ENCODE measurements at regions not wholly inside any gene's neighbourhood (a gene's known extent, or its start where the extent isn't known, plus 50 kb on each side); places are given as distances from the start of the nearest gene placed in this dataset.
"Not testable (repeated sequence)": the region's sequence is repeated elsewhere in the genome, so short reads cannot be mapped to it uniquely, and the experiment has no call there.

DNA sequence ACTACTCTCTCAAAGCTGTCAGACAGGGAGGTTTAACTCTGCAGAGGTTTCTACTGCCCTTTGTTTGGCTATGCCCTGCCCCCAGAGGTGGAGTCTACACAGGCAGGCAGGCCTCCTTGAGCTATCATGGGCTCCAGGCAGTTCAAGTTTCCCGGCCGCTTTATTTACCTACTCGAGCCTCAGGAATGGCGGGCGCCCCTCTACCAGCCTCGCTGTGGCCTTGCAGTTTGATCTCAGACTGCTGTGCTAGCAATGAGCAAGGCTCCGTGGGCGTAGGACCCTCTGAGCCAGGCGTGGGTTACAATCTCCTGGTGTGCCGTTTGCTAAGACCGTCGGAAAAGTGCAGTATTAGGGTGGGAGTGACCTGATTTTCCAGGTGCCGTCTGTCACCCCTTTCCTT is 124.3 kb downstream of the PTCHD1 start:
- not testable (repeated sequence) for FAIRE-seq

DNA sequence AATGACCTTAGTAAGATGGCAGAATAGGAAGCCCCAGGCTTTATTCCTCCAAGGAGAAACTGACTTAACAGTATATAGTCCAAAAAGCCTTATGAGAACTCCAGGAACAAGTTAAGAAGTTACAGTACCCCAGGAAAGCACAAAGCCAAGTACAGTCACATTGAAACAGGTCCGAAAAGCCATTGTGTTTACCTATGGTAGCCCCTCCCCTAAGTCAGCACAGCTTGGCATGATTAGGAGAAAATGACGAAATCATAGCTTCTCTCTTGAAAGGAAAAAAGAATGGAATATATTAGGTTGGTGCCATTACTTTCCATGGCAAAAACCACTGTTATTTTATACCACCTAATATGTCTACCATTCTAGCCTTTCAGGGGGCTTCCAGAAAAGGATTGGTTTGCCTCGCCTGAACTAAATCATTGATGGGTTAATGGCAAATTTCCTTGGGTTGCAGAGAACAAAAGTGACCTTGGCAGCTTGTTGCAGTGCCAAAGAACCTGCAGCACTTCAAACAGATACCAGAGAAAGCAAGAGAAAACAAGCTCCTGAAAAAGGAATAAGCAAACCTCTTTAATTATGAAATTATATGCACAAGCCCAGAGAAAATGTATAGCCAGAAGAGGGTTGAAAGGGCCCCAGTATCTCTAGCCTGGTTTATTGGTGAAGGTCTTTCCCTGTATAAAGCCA is 130.6 kb downstream of the PTCHD1 start:
- FAIRE-seq = no peak

DNA sequence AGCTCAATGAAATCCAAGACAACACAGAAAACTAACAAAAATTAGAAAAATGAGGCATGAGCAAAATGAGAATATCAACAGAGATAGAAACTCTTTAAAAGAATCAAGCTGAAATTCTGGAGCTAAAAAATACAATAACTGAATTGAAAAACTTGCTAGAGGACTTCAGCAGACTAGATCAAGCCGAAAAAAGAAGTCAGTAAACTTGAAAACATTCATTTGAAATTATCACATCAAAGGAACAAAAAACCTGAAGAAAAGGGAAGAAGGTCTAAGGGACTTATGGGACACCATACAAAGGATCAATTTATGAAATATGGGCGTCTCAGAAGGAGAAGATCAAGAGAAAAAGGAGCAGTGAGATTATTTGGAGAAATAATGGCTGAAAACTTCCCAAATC is 131.3 kb downstream of the PTCHD1 start:
- no peak for FAIRE-seq

DNA sequence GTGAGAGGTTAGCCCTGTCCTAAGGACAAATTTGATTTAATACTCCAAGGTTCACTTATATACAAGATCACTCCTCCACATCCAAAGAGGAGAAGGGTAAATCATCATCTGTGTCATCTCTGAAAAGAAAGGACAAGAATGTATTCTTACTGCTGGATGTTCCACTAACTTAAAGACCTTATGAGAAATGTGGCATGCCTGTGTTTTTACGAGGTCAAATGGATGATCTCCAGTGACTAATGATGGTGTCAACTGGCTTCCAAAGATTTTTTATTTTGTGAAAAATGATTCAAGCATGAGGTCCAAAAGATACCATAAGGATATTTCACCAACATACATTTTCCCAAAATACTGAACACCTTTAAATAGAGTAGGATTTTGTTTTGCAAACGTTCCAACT is 143.4 kb downstream of the PTCHD1 start:
- FAIRE-seq = no peak

DNA sequence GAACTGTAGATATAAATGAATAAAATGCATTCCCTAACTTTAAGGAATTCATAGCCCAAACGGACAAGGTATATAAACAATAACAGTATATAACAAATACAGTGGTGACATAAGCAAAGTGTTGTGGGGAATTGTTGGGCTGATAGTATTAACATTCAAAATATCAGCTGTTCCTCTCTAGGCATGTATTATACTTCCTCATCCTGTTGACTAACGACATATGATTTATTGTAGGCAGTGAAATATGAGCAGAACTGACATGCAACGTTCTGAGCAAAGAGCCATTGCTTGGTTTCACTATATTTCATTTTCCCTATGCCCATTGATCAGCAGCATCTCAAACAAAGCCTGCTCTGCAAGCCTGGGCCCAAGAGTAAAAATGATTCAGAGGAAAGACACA is 143.9 kb downstream of the PTCHD1 start:
- no peak for FAIRE-seq

DNA sequence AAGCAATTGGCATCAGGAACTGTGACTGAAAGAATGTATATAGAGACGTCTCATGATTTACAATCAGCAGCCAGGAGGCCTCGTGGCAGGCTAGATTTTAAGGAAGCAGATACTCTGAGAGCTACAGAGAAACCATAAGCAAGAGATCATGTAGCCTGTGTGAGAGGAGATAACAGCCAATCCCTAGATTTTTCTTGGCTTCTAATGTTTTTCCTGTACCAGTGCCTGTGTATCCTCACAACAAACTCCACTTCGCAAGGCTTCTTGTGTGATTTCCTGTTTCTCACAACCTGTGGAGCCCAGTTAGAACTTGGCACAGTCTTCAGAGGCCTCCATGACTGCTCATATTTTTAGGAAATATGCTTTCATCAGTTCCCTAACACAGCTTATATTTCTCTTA is 147.9 kb downstream of the PTCHD1 start:
- FAIRE-seq = no peak

DNA sequence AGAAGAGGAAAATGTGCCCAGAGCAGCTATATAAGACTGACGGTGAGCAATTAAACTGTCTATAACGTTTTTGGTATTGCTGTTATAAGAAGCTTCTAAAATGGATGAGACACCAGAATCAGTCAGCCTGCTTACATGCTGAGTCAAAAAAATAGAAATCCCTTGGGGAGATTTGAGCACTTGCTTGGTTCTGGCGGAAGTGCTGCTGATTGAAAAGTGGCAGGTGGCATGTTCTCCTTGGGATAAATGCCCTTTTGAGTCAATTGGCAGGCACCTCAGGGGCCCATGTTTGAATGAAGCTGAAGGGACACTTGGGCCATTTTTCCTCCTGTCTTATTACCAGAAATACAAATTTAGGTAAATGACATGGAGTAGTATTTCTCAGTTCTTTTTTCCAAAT is 148.7 kb downstream of the PTCHD1 start:
- FAIRE-seq = no peak

DNA sequence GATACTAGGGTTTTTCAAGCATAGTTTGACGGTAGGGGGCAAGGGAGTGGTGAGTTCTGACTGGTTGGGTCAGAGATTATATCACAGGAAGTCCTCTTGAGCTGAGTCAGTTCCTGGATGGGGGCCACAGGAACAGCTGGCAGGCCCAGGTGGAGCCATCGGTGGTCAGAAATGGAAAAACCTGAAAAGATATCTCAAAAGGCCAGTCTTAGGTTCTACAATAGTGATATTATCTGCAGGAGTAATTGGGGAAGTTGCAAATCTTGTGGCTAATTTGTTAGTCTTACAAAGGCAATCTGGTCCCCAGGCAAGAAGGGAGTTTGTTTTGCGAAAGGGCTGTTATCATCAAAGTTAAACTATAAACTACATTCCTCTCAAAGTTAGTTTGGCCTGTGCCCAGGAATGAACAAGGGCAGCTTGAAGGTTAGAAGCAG is 159.3 kb downstream of the PTCHD1 start:
- no peak for FAIRE-seq

DNA sequence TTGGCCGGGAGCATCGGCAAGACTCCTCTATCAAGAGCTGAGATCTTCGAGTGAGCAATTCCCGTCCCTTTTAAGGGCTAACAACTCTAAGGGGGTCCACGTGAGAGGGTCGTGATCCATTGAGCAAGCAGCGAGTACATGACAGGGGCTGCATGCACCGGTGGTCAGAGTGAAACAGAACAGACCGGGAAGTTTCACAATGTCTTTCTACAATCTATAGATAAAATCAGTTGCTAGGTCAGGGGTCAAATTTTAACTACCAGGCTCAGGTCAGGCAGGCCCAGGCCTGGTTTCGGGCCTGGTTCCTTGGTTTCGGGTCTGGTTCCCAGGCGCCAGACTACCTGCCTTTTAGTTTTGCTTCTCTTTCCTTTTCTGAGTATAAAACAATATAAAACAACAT is 160.1 kb downstream of the PTCHD1 start:
- FAIRE-seq = no peak

DNA sequence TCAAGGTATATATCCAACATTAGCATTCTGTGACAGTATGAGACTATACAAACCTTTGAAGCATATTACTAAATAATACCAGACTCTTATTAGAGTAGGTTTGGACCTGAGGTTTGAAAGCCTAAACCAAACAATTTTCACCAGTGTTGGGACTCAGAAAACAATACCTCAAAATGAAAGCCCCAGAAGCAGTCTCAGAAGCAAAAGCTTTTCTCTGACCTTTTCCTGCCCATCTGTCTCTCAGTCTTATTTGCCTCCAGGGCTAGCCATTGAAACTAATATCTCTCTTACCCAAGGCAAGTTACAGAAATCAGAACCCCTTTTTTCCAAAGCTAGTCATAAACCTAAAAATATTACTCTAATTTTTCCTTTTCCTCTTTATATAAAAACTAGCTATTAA is 163.3 kb downstream of the PTCHD1 start:
- no peak for FAIRE-seq

DNA sequence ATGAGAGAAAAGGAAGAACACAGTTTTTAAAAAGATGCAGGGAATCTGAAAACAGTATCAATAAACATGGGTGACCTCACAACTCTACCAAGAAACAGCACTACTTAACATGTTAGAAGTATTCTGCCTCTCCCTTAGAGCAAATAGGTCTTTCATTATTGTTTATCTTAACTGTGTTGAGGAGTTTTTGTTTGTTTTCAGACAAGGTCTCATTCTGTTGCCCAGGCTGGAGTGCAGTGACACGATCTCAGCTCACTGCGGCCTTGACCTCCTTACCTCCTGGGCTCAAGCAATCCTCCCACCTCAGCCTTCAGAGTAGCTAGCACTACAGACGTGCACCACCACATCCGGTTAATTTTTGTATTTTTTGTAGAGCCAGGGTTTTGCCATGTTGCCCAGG is 165.3 kb upstream of the PRDX4 start:
- no peak for FAIRE-seq

DNA sequence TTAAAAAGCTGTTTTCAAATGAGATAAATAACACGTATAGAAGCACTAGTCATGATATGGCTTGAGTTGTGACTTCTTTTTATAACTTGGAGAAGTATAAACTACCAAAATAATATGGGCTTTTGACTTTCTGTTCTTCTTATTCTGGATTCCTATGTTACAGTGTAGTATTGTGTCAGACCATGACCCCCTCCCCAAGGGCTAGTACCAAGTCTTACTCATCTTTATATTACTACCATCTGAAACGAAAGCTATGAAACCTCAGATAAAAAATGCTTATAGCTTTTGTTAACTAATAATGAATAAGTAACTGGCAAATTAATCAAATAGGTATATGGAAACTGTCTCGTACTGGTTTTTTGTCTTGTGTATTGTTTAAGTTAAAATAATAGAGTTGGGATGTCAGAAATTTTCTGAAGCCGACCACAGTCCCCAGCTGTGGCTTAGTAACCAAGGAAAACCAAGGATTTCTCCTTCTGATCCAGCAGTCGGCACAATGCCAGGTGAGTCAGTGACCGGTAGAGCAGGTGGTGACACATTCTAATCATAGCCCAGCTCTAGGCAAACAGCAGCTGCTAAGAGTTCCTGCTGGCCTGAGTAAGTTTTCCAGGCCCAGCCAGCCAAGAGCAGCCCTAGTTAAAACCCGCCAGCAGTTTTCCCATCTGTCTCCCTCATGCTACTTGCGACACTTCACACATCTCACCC is 163.3 kb upstream of the PRDX4 start:
- no peak for FAIRE-seq

DNA sequence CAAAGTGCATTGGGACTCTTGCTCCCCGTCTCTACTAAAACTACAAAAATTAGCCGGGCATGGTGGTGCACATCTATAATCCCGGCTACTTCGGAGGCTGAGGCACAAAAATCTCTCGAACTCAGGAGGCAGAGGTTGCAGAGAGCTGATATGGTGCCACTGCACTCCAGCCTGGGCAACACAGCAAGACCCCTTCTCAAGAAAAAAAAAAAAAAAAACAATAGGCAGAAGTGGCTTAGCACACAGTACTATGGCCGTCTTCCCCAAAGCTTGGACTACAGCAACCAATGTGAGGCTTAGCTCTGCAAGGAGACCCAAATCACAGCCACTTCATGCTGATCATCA is 162.8 kb upstream of the PRDX4 start:
- FAIRE-seq = no peak

DNA sequence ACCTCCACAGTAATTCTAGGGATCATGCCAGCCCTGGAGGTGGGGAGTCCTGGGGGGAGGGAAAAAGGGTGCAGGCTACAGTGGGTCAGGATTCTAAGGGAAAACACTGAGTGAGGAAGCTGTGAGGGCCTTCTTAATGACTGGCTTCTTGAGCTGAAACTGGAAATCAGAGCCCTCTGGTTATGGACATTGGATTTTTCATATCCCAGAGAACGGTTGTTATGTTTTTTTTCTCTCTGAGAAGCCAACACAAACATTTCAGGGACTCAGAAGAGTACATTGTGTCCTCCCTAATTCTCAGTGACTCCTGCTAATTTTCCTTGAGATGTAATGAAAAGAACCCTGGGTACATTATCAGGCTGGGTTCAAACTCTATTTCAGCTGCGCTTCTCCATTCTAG is 162.4 kb upstream of the PRDX4 start:
- no peak for FAIRE-seq

DNA sequence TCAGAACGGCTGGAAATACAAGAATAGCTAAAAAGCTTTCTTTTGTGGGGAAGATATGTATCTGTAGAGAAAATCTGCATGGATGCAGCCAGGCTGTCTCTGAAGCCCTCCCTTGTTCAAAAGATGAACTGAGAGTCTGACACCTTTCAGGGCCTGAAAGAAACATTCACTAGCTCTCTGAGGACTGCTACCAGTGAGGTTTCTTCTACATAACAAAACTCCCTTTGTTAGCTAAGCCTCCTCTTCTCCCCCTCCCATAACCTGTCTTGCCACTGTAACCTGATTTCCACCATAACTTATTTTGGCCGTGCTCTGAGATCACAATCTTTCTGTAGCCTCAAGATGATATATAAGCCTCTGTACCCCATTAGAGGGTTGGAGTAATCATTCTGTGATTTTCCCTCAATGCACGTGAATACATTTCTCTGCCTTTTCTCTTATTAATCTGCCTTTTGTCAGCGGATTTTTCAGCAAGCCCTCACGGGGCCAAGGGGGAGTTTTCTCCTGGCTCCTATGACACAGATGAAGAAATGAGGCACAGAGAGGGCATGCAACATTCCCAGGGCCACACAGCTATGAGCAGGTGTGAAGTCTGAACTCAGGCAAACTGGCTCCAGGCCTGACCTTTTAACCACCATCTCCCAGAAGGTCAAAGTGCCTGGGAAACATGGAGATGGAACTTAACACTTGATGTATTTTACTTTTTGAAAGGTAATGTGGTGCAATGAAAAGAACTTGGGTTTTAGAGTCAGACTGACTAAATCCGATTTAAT is 161.6 kb upstream of the PRDX4 start:
- FAIRE-seq = no peak

DNA sequence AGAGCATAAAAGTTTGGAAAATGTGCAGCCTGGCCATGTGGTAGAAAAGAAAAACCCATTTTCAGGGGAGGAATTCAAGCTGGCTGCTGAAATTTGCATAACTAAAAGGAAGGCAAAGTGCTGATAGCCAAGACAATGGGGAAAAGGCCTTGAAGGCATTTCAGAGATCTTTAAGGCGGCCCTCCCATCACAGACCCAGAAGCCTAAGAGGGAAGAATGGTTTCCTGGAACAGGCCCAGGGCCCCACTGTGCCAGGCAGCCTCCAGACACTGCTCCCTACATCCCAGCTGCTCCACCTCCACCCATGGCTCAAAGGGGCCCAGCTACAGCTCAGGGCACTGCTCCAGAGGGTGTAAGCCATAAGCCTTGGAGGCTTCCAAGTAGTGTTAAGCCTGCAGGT is 158.0 kb upstream of the PRDX4 start:
- FAIRE-seq = no peak

DNA sequence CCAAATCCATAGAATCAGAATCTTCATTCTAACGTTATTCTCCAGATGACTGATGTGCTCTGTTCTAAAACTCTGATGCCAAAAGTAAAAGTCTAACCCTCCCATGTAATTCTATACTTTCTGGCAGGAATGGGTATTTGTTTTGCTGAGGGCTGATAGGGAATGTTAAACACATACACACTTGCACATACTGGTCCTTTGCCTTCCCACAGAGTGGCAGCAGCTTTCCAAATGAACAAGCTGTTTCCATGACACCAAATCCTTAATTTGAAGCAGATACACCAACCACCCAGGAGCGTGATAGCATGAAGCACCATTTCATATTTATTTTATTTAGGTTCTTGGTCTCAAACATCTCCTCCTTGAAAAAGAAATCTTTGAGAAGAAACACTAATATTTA is 155.5 kb upstream of the PRDX4 start:
- FAIRE-seq = no peak

DNA sequence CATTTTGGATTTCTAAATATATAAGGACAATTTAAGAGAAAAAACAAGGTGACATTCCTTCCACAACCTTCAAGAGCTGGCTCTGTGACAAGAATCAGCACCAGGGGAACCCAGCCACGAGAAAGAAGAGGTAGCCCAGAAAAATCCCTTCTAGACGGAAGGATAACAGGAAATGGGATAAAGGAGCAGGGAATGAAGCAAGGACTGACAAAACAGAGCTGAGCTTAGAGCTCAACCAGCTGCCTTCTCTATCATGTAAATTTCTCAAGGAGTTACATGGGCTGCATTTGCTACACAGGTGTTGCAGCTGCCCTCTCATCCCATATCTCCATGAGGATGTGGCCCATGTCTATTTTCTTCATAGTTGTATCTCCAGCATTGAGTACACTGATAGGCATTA is 154.2 kb upstream of the PRDX4 start:
- FAIRE-seq = no peak

DNA sequence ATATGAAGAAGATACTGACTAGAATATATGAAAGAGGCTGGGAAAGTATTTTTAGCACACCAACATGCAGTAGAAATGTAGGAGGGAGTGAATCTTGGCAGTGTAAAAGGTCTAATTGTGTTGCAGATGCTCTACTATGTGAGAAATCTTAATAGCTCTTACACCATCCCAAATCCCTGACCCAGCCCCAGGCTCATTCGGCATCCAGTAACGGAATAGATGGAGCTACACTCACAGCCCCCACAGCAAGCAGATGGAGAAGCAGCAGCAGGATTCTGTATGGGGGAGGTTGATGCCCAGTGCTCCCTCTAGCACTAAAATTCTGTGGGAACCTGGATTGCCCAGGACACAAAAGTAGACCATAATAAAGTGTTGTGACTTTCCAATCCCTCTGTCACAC is 153.2 kb upstream of the PRDX4 start:
- FAIRE-seq = no peak

DNA sequence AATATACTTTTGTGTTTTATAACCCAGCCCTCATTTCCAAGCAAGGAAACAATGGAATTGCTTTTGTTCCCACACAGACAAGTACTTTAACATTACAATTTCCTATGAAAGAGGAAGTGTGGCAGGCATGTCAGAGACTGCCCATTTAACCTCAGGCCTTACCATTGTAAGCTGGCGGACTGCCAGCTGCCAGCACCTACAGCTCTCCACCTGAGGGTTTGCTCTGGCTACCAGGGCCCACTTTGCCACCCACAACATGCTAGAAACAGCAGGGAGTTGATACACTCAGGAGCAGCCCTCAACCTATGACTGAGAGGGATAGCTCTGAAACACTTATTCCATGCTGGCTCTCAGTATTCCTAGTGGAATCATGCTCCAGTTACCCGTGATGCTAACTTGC is 152.3 kb upstream of the PRDX4 start:
- FAIRE-seq = no peak

DNA sequence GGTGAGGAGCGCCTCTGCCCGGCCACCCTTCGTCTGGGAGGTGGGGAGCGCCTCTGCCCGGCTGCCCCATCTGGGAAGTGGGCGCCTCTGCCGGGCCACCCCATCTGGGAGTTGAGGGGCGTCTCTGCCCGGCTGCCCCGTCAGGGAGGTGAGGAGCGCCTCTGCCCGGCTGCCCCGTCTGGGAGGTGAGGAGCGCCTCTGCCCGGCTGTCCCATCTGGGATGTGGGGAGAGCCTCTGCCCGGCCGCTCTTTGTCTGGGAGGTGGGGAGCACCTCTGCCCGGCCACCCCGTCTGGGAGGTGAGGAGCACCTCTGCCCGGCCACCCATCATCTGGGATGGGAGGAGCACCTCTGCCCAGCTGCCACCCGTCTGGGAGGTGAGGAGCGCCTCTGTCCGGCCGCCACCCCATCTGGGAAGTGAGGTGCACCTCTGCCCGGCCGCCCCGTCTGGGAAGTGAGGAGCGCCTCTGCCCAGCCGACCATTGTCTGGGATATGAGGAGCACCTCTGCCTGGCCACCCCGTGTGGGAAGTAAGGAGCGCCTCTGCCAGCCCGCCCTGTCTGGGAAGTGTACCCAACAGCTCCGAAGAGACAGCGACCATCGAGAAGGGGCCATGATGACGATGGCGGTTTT is 144.2 kb upstream of the PRDX4 start:
- not testable (repeated sequence) for FAIRE-seq

DNA sequence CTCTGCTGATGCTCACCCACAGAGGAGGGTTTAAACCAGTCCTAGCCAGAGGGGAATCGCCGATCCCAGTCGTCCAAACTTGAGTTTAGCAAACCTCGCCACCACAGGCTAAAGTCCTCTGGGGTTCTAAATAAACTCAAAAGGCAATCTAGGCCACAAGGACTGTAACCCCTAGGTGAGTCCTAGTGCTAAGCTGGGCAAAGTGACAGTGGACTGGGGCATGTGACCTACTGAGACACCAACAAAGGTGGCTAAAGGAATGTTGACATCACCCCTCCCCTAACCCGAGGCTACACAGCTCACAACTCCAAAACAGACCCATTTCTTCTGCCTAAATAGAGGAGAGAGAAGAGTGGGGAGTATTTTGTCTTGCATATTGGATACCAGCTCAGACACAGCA is 142.8 kb upstream of the PRDX4 start:
- no peak for FAIRE-seq

DNA sequence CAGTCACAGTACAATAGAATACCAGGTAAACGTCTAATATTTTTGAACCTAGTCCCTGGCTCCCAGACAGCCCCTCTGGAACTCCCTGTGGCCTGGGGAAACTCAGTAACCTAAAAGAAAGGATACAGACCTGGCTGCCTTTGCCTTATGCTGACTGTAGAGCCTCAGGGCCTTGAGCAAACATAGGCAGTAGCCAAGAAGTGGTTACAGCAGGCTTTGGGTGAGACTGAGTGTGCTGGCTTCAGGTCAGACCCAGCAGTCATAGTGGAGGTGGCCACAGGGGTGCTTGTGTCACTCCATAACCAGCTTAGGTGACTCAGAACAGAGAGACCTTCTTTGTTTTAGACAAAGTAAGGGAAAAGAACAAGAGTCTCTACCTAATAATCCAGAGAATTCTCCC is 141.8 kb upstream of the PRDX4 start:
- FAIRE-seq = no peak

DNA sequence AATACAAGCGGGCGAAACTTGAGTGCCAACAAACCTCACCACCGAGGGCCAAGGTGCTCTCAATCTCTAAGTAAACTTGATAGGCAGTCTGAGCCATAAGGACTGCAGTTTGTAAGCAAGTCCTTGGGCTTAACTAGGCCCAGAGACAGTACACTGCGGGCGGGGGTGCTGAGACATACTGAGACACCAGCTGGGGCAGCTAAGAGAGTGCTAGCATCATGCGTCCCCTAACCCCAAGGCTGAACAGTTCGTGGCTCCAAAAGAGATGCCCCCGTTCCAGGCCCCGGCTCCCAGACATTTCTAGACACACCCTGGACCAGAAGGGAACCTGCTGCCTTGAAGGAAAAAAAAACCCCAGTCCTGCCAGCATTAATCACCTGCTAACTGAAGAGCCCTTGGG is 126.8 kb upstream of the PRDX4 start:
- FAIRE-seq = no peak

Measured in G401.6 (cell line).